C4-2B (cell line): ENCODE measurements at regions not wholly inside any gene's neighbourhood (a gene's known extent, or its start where the extent isn't known, plus 50 kb on each side); places are given as distances from the start of the nearest gene placed in this dataset.

ENCODE experiments used
- CTCF ChIP-seq: fragments of 450-650 bp; conservative IDR thresholded peaks from 2 replicates; pipeline ENCODE4 v1.5.1; 2017; ENCODE audit warnings: mild to moderate bottlenecking
- ZFX ChIP-seq: fragments of 450-650 bp; IDR thresholded peaks from 2 replicates; pipeline ENCODE4 v1.6.1; 2017

- TF ChIP-seq CTCF (no peak), ZFX (no peak)
These were observed 292.2 kb upstream of the NPVF start for GRCh38 chr7:25520516-25520915.
